OCI-LY1 (cell line): ENCODE measurements at regions not wholly inside any gene's neighbourhood (a gene's known extent, or its start where the extent isn't known, plus 50 kb on each side); places are given as distances from the start of the nearest gene placed in this dataset.

Experiments used
- H2AFZ ChIP-seq: fragments of 200-600 bp; sonication (generic), shearing (Covaris generic); 2 replicates; pipeline ENCODE4 v1.6.0; 2014; ENCODE audit warnings: antibody characterized with exemption, mild to moderate bottlenecking, low read length
- H3F3A ChIP-seq: fragments of 200-600 bp; sonication (generic), shearing (Covaris generic); 2 replicates; pipeline ENCODE4 v1.6.0; 2014; ENCODE audit warnings: mild to moderate bottlenecking, antibody characterized with exemption, low read length, moderate library complexity; ENCODE audit not compliant: insufficient read depth
- H3K27ac ChIP-seq: fragments of 200-600 bp; sonication (generic); 2 replicates; pipeline ENCODE4 v1.5.1; 2014; ENCODE audit warnings: low read length, mixed run types, mild to moderate bottlenecking, low read depth; ENCODE audit not compliant: poor library complexity, severe bottlenecking
- H3K27me3 ChIP-seq: fragments of 200-600 bp; sonication (generic); 2 replicates; pipeline ENCODE4 v1.6.0; 2014; ENCODE audit warnings: antibody characterized with exemption, mild to moderate bottlenecking, low read length, moderate library complexity; ENCODE audit not compliant: insufficient read depth
- H3K36me3 ChIP-seq: fragments of 200-600 bp; sonication (generic); 2 replicates; pipeline ENCODE4 v1.6.1; 2014; ENCODE audit warnings: mild to moderate bottlenecking, antibody characterized with exemption, low read length, moderate library complexity, mixed read lengths; ENCODE audit not compliant: insufficient read depth
- H3K4me1 ChIP-seq: fragments of 200-600 bp; sonication (generic); 2 replicates; pipeline ENCODE4 v1.5.1; 2014; ENCODE audit warnings: mild to moderate bottlenecking, low read length, moderate library complexity; ENCODE audit not compliant: insufficient read depth, severe bottlenecking
- H3K4me2 ChIP-seq: fragments of 200-600 bp; sonication (generic), shearing (Covaris generic); 2 replicates; pipeline ENCODE4 v1.6.1; 2014; ENCODE audit warnings: low read length
- H3K4me3 ChIP-seq: fragments of 200-600 bp; sonication (generic); 2 replicates; pipeline ENCODE4 v1.5.1; 2014; ENCODE audit warnings: low read length, low read depth, mild to moderate bottlenecking, mixed read lengths; ENCODE audit not compliant: poor library complexity, severe bottlenecking
- H3K79me2 ChIP-seq: fragments of 200-600 bp; shearing (Covaris generic); 2 replicates; pipeline ENCODE4 v1.6.1; 2016; ENCODE audit warnings: mixed run types, low read length, mixed read lengths; ENCODE audit not compliant: insufficient read depth
- H3K9ac ChIP-seq: fragments of 200-600 bp; sonication (generic), shearing (Covaris generic); 2 replicates; pipeline ENCODE4 v1.6.1; 2014; ENCODE audit warnings: mild to moderate bottlenecking, low read length, mixed read lengths
- H3K9me2 ChIP-seq: fragments of 200-600 bp; sonication (generic), shearing (Covaris generic); 2 replicates; pipeline ENCODE4 v1.6.1; 2014; ENCODE audit warnings: low read depth, mild to moderate bottlenecking, low read length, mixed read lengths
- H3K9me3 ChIP-seq: fragments of 200-600 bp; shearing (Covaris generic); 2 replicates; pipeline ENCODE4 v1.6.1; 2014; ENCODE audit warnings: low read length, mixed read lengths
- H4K20me1 ChIP-seq: fragments of 200-600 bp; sonication (generic), shearing (Covaris generic); 2 replicates; pipeline ENCODE4 v1.6.0; 2016; ENCODE audit warnings: mild to moderate bottlenecking, low read length; ENCODE audit not compliant: insufficient read depth
- CTCF ChIP-seq: fragments of 200-600 bp; sonication (generic), shearing (Covaris generic); IDR thresholded peaks from 2 replicates; pipeline ENCODE4 v1.5.1; 2017; ENCODE audit warnings: mild to moderate bottlenecking, antibody characterized with exemption, low read length, moderate library complexity, mixed read lengths
- EZH2 ChIP-seq: fragments of 200-600 bp; sonication (generic), shearing (Covaris generic); IDR thresholded peaks from 2 replicates; pipeline ENCODE4 v1.8.0; 2017; ENCODE audit warnings: borderline replicate concordance, mixed run types, mild to moderate bottlenecking, antibody characterized with exemption, low read length, moderate library complexity, mixed read lengths

- TF ChIP-seq EZH2 = no peak
- Histone ChIP-seq H3K27me3 (no peaks in the 10 kb centered on the region), H3K4me1 (no peaks in the 10 kb centered on the region), H3K4me3 (no peak overlapping the region), H2AFZ (no peak overlapping the region), H3K79me2 (no peaks in the 10 kb centered on the region), H3K36me3 (no peaks in the 10 kb centered on the region), H3K9me2 (no peaks in the 10 kb centered on the region), H3F3A (no peaks in the 10 kb centered on the region), H3K27ac (no peak overlapping the region), H3K4me2 (no peak overlapping the region), H3K9me3 (no peaks in the 10 kb centered on the region), H3K9ac (no peak overlapping the region), H4K20me1 (no peaks in the 10 kb centered on the region)
Measured at GRCh38 chr21:32090956-32091355, 187.9 kb downstream of the MIS18A start.

- Histone ChIP-seq H3K36me3 (no peaks in the 10 kb centered on the region), H3K4me1 (no peaks in the 10 kb centered on the region), H3K27me3 (no peaks in the 10 kb centered on the region), H3K4me3 (no peak overlapping the region), H3K9ac (no peak overlapping the region), H3K9me2 (no peaks in the 10 kb centered on the region), H3K4me2 (no peak overlapping the region), H3F3A (no peaks in the 10 kb centered on the region), H3K9me3 (no peaks in the 10 kb centered on the region), H3K79me2 (no peaks in the 10 kb centered on the region), H3K27ac (no peak overlapping the region), H2AFZ (no peak overlapping the region), H4K20me1 (no peaks in the 10 kb centered on the region)
- no peak for TF ChIP-seq CTCF
- no peak for TF ChIP-seq EZH2
Measured at GRCh38 chr21:32089766-32090165, 189.1 kb downstream of the MIS18A start.

- Histone ChIP-seq H3K9ac (no peak overlapping the region), H3F3A (no peaks in the 10 kb centered on the region), H2AFZ (no peak overlapping the region), H4K20me1 (no peaks in the 10 kb centered on the region), H3K4me2 (no peak overlapping the region), H3K36me3 (no peaks in the 10 kb centered on the region), H3K27ac (no peak overlapping the region), H3K9me2 (no peaks in the 10 kb centered on the region), H3K27me3 (0 out of 2 replicates have a peak, but pooled peaks cover 3% of the 10 kb centered on the region), H3K79me2 (no peaks in the 10 kb centered on the region), H3K4me1 (no peaks in the 10 kb centered on the region), H3K9me3 (no peaks in the 10 kb centered on the region), H3K4me3 (no peak overlapping the region)
- no peak for TF ChIP-seq EZH2
- no peak for TF ChIP-seq CTCF
Measured at GRCh38 chr21:32088471-32088870, 190.4 kb downstream of the MIS18A start.

- H3K9me3 ChIP-seq = no peaks in the 10 kb centered on the region
- H3K9me2 ChIP-seq = no peaks in the 10 kb centered on the region
- H2AFZ ChIP-seq = no peak overlapping the region
- H3K4me1 ChIP-seq = no peaks in the 10 kb centered on the region
- H3F3A ChIP-seq = no peaks in the 10 kb centered on the region
- no peak overlapping the region for H3K9ac ChIP-seq
- H3K36me3 ChIP-seq = no peaks in the 10 kb centered on the region
- no peak overlapping the region for H3K27ac ChIP-seq
- 0 out of 2 replicates have a peak, but pooled peaks cover 3% of the 10 kb centered on the region for H3K27me3 ChIP-seq
- H4K20me1 ChIP-seq = no peaks in the 10 kb centered on the region
- no peak overlapping the region for H3K4me3 ChIP-seq
- no peaks in the 10 kb centered on the region for H3K79me2 ChIP-seq
- H3K4me2 ChIP-seq = no peak overlapping the region
- TF ChIP-seq EZH2 = no peak
- TF ChIP-seq CTCF = no peak
Measured at GRCh38 chr21:32087447-32087846, 191.4 kb downstream of the MIS18A start.
